ENCODE measurements at regions not wholly inside any gene's neighbourhood (a gene's known extent, or its start where the extent isn't known, plus 50 kb on each side); places are given as distances from the start of the nearest gene placed in this dataset.

- TF ChIP-seq PRDM15 (CRISPR knock-in tag; IDR thresholded peaks at IDR 0.05) (no peak), IRF5 (IDR thresholded peaks at IDR 0.05; ENCODE audit: borderline replicate concordance) (no peak)
These were observed 345.5 kb downstream of the CHL1 start (continued) for GRCh38 chr3:542021-542420.

GRCh38 chr3:549636-550035 is 353.1 kb downstream of the CHL1 start:
- WGBS (ENCODE audit: insufficient coverage, insufficient replicate concordance, low lambda C conversion rate, missing lambda C conversion rate), result 0% methylated on average over 2 of the region's 2 CpGs
- DNase-seq (ENCODE audit: low read depth, low spot score) (no peak), FAIRE-seq (no peak), ATAC-seq (no peak)
- H3K4me3 ChIP-seq, result no peak overlapping the region
- RAD21 ChIA-PET (ENCODE audit: unreplicated experiment), result no interaction called here
- CTCF ChIA-PET, result no interaction called here
- H2AFZ ChIP-seq (ENCODE audit: control insufficient read depth, low read depth, low read length), result no peak overlapping the region
- no peaks in the 10 kb centered on the region for H3K27me3 ChIP-seq (replicated peaks in 1 of 2; ENCODE audit: control insufficient read depth in 2 of 2, insufficient read depth in 2 of 2, low read length in 1 of 2)
- TF ChIP-seq IRF5 (IDR thresholded peaks at IDR 0.05; ENCODE audit: borderline replicate concordance) (no peak), LARP7 (IDR thresholded peaks at IDR 0.05) (no peak), NKRF (conservative IDR thresholded peaks at IDR 0.05) (no peak), TCF3 (IDR thresholded peaks at IDR 0.05; ENCODE audit: borderline replicate concordance, insufficient read depth, low read depth, low read length) (no peak), E2F4 (IDR thresholded peaks at IDR 0.05; ENCODE audit: low read depth, low read length) (no peak), ZZZ3 (IDR thresholded peaks at IDR 0.05; ENCODE audit: control insufficient read depth, insufficient read length, low read depth) (no peak)
- no peak overlapping the region for H3K4me2 ChIP-seq (ENCODE audit: control insufficient read depth, insufficient read depth)
- H3K9ac ChIP-seq (ENCODE audit: control insufficient read depth, insufficient read depth, low read length), result no peak overlapping the region
- intact Hi-C loops (cut with micrococcal nuclease; ENCODE audit: unreplicated experiment) (loop anchor here (5.0 kb wide), 1 partner anchor 52 kb away; no protein-coding TSS in a partner anchor), in situ Hi-C loops (cut with MboI) (no loop called here)
- no peaks in the 10 kb centered on the region for H3K4me1 ChIP-seq (ENCODE audit: control insufficient read depth, insufficient read depth, low read length)
- H3K9me3 ChIP-seq (replicated peaks; ENCODE audit: control insufficient read depth, insufficient read depth, low read length), result no peaks in the 10 kb centered on the region
- no peaks in the 10 kb centered on the region for H3K79me2 ChIP-seq (ENCODE audit: control insufficient read depth, insufficient read depth, low read length)
- H4K20me1 ChIP-seq (ENCODE audit: control insufficient read depth, insufficient read depth), result no peaks in the 10 kb centered on the region
- POLR2A ChIA-PET, result no interaction called here
- H3K27ac ChIP-seq (ENCODE audit: control insufficient read depth, insufficient read depth), result no peak overlapping the region
- SMC1A ChIA-PET (ENCODE audit: uncharacterized antibody, unreplicated experiment), result no interaction called here
- H3K36me3 ChIP-seq (ENCODE audit: control insufficient read depth in 2 of 2, insufficient read depth in 2 of 2, low read length in 1 of 2), result no peaks in the 10 kb centered on the region
- no TSS peak for BruUV-seq (replicated peaks)

All from GM12878 (cell line).